NB4 (cell line): ENCODE measurements at regions not wholly inside any gene's neighbourhood (a gene's known extent, or its start where the extent isn't known, plus 50 kb on each side); places are given as distances from the start of the nearest gene placed in this dataset.
"Not testable (repeated sequence)": the region's sequence is repeated elsewhere in the genome, so short reads cannot be mapped to it uniquely, and the experiment has no call there.

ENCODE experiments used
- DNase-seq: peaks from one replicate; pipeline ENCODE4 v3.0.0; 2010; ENCODE audit warnings: low read depth
- H3K4me3 ChIP-seq: one replicate; pipeline ENCODE4 v1.5.1; 2011; ENCODE audit warnings: mild to moderate bottlenecking, low read depth, low read length, moderate library complexity
- CTCF ChIP-seq: IDR thresholded peaks from one replicate; pipeline ENCODE4 v1.5.1; 2012; ENCODE audit warnings: low read depth, low read length
- MAX ChIP-seq: IDR thresholded peaks from 2 replicates; pipeline ENCODE4 v1.6.1; 2011; ENCODE audit warnings: low read depth, low read length
- MYC ChIP-seq: IDR thresholded peaks from 2 replicates; pipeline ENCODE4 v1.6.1; 2011; ENCODE audit warnings: low read depth, low read length
- POLR2A ChIP-seq: IDR thresholded peaks from 2 replicates; pipeline ENCODE4 v1.6.1; 2011; ENCODE audit warnings: mild to moderate bottlenecking; ENCODE audit not compliant: insufficient read length; ENCODE audit errors: extremely low read depth

DNA sequence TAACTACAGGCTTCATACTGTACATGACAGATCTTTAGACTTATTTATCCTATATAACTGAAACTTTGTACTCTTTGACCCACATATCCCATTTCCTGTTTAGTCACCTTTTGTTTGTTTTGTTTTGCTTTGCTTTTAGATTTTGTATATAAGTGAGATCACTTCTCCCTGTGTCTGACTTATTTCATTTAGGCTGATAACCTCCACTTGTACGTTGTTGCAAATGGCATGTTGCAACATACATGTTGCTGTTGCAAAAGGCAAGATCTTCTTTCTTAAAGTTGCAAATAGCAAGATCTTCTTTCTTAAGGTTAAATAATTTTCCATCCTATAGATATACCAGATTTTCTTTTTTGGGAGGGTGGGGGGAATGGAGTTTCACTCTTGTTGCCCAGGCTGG is 341.5 kb downstream of the OTUD1 start:
- DNase-seq = peak; percentile 53
- TF ChIP-seq POLR2A = no peak
- TF ChIP-seq MAX = no peak
- no peak for TF ChIP-seq MYC
- TF ChIP-seq CTCF = no peak
- H3K4me3 ChIP-seq = no peak overlapping the region

DNA sequence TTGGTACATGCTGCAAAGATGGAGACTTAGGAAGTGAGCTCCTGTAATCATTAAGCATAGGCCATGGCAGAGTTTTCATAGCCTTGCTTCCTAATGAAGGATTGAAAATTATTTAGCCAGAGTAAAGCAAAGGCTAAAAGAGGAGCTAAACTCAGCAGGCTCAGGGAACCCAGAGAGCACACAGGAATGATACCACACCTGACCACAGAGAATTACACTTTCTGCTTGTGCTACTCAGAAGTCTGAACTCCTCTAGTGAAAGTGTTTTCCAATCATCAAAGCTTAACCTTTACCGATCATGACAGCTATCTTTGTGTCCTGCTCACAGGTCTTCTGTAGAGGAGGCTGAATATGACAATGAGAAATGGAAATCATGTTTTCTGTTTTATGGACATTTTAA is 347.7 kb downstream of the OTUD1 start:
- H3K4me3 ChIP-seq = no peak overlapping the region
- no peak for DNase-seq
- TF ChIP-seq MAX (no peak), CTCF (no peak), MYC (no peak), POLR2A (no peak)

DNA sequence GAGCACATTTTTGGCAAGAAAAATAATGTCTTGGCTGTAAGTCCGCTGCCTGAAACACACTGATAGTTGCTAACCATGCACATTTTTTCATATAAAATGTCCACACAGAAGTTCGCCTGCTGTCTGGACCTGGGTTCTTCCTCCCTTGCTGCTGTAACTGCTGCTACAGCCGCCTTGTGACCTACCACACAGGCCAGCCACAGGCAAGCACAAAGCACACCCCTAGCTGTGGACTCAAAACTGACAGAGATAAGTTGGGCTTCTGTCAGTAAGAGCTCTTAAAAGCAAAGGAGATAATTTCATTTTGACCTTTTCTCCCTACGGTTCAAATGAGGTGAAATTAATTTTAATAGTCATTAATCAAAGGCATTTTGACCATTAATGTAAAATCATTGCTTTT is 354.7 kb downstream of the OTUD1 start:
- DNase-seq = no peak
- no peak overlapping the region for H3K4me3 ChIP-seq
- no peak for TF ChIP-seq MYC
- TF ChIP-seq MAX = no peak
- TF ChIP-seq CTCF = no peak
- no peak for TF ChIP-seq POLR2A

DNA sequence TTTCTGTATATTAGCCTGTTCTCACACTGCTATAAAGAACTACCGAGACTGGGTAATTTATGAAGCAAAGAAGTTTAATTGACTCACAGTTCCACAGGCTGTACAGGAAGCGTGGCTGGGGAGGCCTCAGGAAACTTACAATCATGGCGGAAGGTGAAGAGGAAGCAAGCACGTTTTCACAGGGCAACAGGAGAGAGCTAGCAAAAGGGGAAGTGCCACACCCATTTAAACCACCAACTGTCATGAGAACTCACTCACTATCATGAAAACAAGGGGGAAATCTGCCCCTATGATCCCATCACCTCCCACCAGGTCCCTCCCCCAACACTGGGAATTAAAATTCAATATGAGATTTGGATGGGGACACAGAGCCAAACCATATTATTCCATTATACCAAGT is 358.6 kb downstream of the OTUD1 start:
- H3K4me3 ChIP-seq = not testable (repeated sequence)
- peak; percentile 62 for DNase-seq

DNA sequence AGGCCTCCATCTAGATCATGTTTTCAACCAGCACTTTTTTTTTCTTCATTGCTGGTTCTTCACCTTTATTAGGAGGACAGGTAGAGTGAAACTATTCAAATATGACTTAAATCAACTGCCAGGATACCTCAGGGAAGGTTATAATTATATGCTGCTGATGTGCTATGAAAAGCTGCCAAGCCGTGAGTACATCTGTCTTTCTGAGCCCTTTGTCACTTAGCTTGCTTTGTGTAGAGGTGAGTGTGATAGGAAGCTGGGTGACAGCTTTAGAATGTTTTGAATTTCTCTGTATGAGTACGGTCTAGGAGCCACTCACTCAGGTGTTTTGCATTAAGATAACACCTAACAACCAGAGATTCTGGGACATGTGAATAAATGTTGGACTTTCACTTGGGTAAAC is 365.2 kb downstream of the OTUD1 start:
- no peak overlapping the region for H3K4me3 ChIP-seq
- DNase-seq = no peak
- no peak for TF ChIP-seq MAX
- no peak for TF ChIP-seq POLR2A
- no peak for TF ChIP-seq MYC
- TF ChIP-seq CTCF = no peak

- DNase-seq = no peak
- TF ChIP-seq MAX (no peak), POLR2A (no peak), MYC (no peak), CTCF (no peak)
- H3K4me3 ChIP-seq = no peak overlapping the region
Measured at GRCh38 chr10:23813687-23814086, 374.8 kb downstream of the OTUD1 start.

- DNase-seq = no peak
- H3K4me3 ChIP-seq = no peak overlapping the region
- TF ChIP-seq CTCF = no peak
- TF ChIP-seq MAX = no peak
- TF ChIP-seq POLR2A = no peak
- TF ChIP-seq MYC = no peak
Measured at GRCh38 chr10:23818484-23818883, 379.6 kb downstream of the OTUD1 start.
